HG03064 (cell line): ENCODE measurements at regions not wholly inside any gene's neighbourhood (a gene's known extent, or its start where the extent isn't known, plus 50 kb on each side); places are given as distances from the start of the nearest gene placed in this dataset.
"Not testable (repeated sequence)": the region's sequence is repeated elsewhere in the genome, so short reads cannot be mapped to it uniquely, and the experiment has no call there.

Source experiments
- ATAC-seq: cut with Tn5 transposase; IDR thresholded peaks from one replicate; pipeline ENCODE4 v1.9.1; 2021; ENCODE audit warnings: low read depth; ENCODE audit not compliant: unreplicated experiment

DNA sequence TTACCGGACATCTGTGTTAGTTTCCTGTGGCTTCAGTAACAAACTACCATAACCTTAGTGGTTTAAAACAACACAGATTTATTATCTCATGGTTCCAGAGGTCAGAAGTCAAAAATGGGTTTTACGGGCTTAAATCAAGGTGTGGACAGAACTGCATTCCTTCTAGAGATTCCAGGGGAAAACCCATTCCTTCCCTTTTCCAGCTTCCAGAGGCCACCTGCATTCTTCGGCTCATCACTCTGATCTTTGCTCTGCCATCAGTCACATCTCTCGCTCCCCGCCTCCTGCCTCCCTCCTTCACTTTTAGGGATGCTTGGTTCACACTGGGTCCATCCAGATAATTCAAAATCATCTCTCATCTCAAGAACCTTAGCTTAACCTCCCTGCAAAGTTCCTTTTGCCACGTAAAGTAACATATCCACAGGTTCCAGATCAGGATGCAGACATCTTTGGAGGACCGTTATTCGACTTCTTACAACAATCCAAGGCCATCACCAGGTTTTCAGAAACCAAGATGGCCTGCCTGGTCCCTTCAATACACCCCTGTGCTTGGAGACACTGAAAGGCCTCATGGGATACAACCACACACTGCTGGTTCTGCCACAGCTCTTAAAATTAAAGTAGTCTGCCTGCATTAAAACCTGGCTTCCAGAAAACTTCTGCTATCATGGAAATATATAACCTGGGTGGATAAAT is 225.9 kb upstream of the MYO3A start:
- ATAC-seq: no peak

DNA sequence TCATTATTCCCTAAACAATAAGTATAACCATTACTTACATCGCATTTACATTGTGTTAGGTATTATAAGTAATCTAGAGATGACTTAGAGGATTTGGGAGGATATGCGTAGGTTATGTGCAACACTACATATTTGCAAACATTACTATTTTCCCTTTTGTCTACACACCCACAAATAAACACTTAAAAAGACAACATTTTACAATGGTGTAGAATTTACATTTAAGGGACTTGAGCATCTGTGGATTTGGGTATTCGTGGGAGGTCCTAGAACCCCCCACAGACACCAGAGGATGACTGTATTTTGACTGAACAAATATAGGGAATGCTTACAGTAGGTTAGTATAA is 220.2 kb upstream of the MYO3A start:
- ATAC-seq: no peak

DNA sequence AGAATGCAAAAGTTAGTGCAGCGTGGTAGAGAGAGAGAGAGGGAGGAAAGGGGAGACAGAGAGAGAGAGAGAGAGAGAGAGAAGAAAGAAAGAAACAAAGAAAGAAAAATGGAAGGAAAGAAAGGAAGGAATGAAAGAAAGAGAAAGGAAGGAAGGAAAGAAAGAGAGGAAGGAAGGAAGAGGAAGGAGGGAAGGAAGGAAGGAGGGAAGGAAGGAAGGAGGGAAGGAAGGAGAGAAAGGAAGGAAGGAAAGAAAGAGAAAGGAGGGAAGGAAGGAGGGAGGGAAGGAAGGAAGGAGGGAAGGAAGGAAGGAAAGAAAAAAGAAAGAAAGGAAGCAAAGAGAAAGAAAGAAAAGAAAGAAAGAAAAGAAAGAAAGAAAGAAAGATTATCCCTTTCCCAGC is 209.8 kb upstream of the MYO3A start:
- ATAC-seq: no peak

DNA sequence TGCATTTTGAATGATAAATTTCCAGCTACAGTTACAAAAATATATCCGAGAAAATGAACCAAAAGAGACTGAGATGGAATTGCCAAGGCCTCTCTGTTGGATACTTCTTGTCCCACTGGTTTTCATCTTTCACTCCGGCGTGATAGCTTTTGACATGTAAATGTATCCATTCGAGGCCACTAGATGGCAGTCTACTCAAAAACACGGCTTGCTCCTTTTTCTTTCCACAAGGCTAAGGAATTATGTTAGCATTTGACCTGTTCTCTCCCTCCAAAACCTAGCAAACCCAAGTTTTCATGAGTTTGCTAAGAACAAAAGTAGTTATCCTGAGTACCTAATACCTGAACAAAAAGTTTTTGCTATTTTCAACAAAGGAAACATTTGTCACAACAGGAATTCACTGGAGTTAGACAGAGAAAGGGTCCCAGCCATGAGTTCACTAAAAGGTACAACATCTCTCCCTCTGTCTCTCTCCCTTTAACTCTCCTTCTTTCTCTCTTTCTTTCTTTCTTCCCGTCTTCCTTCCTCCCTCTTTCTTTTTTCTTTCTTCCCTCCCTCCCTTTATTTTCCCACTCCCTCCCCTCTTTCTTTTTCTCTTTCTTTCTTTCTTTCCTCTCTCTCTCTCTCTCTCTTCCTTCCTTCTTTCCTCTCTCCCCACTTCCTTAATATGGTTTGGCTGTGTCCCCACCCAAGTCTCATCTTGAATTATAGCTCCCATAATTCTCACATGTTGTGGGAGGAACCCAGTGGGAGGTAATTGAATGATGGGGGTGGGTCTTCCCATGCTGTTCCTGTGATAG is 207.9 kb upstream of the MYO3A start:
- ATAC-seq: peak; percentile 69

DNA sequence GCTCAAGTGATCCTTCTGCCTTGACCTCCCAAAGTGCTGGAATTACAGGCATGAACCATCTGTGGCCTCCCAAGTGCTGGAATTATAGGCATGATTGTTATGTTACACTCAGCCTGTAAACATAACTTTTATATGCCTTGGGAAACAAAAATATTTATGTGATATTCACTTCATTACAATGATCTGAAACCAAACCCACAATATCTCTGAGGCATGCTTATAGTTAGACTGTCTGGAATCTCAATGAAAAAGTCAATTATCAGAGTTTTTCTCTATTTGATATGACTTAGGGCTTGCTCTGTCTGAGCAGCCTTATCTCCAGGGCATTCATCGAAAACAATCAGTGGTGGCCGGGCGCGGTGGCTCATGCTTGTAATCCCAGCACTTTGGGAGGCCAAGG is 195.3 kb upstream of the MYO3A start:
- no peak for ATAC-seq

DNA sequence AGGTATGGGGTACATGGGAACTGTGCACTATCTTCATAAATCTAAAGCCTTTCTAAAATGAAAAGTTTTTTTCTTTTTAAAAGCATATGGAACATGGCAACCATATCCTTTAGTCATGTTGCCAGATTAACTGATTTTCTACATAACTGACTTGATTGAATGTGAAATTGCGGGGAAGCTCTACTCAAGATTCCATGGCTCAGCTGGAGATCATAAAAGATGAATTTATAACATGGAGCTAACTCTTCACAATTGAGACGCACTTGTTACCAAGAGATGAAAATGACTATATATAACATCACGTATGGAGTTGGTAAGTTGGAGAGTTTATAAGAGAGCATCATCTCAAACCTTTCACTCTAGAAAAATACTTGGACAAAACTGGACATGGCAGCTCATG is 190.2 kb upstream of the MYO3A start:
- no peak for ATAC-seq

DNA sequence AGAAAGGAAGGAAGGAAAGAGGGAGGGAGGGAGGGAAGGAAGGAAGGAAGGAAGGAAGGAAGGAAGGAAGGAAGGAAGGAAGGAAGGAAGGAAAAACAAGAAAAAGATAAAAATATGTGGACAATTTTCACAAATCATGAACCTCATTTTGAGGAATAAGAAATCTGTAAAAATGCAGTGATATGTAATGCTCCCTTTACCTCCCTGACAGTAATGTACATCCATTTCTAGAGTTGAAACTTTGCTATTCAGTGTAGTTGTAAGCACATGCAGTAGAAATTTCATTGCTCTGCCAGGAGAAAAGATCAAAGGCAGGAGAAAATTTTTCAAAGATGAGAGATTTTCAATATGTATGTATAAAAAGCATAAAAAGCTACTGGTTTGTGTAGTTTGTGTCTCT is 189.5 kb upstream of the MYO3A start:
- no peak for ATAC-seq

DNA sequence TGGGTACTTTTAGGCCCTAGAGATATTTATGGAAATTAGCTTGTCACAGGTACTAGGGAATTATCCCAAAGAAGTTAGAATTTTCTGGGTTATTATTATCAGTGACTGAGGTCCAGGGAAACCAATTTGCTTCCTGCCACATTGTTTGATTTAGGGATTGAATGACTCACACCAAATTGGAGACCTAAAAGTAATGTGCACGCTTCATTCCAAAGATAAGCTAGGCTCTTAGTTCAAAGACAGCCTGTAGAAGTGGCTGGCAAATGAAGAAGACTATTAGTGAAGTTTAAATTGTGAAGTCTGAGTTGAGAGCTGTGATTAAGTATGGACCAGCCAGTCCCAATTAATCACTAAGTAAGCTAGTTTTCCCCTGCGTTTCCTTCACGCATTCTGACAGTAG is 188.1 kb upstream of the MYO3A start:
- ATAC-seq: no peak

DNA sequence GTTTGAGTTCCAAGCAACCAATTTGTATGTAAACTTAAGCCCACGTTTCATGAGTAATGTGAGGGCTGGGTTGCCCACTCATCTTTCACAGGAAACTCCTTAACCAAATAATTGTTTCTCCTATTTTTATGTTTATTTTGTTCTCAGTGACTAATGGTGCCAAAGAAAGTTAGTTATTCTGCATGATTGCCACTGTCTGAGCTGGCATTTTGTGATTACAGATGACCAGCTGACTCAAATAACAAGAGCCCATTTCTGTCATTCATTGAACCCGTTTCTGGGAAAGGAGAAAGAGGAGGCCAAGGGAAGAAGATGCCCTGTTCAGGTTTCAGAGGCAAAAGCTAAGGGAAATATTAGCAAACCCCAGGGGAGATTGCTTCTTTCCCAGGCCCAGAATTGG is 186.9 kb upstream of the MYO3A start:
- ATAC-seq: no peak

DNA sequence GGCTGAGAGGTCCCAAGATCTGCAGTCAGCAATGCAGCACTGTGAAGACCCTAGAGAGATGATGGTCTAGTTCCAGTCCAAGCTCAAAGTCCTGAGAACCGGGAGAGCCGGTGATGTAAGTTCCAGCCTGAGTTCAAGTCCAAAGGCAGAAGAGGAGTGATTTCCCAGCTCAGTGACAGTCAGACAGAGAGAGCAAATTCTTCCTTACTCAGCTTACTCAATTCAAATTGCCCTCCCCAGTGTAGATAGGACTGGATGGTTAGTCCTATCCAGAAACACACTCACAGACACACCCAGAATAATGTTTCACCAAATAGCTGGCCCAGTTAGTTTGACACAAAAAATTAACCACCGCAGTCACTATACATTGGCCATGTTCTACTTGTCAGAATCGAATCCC is 185.5 kb upstream of the MYO3A start:
- ATAC-seq: no peak

DNA sequence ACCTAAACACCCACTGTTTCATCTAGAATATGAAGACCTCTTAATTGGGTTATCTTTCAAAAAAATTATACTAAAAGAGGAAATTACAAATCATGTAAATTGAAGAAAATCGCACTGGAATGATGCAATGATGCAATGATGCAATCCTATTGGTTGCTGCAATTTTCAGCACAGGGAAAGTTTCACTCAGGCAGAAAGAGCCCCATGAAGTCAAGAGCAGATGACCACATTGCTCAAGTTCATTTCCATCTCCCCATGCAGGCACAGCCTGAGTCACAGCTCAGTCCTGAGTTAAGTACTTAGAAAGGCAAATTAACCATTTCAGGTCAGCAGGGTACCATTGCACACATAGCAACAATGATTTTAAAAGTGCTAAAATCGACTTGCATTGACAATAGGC is 180.3 kb upstream of the MYO3A start:
- ATAC-seq: no peak

DNA sequence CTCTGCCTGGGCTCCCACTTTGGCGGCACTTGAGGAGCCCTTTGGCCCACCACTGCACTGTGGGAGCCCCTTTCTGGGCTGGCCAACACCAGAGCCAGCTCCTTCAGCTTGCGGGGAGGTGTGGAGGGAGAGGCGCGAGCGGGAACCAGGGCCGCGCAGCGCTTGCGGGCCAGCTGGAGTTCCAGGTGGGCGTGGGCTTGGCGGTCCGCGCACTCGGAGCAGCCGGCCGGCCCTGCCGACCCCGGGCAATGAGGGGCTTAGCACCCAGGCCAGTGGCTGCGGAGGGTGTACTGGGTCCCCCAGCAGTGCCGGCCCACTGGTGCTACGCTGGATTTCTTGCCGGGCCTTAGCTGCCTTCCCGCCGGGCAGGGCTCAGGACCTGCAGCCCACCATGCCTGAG is 178.2 kb upstream of the MYO3A start:
- not testable (repeated sequence) for ATAC-seq

DNA sequence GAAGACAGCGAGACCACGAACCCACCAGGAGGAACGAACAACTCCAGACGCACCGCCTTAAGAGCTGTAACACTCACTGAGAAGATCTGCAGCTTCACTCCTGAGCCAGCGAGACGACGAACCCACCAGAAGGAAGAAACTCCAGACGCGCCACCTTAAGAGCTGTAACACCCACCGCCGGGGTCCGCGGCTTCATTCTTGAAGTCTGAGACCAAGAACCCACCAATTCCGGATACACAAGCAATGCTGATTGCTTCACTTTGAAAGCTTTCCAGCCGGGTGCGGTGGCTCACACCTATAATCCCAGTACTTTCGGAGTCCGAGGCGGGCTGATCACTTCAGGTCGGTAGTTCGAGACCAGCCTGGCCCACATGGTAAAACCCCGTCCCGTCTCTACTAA is 177.2 kb upstream of the MYO3A start:
- no peak for ATAC-seq

DNA sequence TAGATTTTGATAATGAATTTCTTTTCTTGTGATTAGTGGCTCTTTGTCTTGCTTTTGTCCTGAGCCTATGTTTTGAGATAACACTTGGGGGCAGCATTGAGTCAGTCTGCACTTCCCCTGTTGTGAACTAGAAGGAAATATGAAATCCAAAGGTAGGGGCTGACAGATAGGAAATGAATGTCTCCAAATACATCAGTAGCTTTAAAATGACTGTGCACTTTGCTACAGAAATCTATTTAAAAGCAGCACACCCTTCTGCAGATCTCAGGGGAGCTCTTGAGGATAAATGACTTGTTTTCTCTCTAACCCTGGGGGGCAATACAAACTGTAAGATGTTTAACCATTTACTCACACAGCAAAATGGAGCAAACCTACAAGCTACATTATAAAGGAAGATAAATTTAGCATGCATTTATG is 176.0 kb upstream of the MYO3A start:
- no peak for ATAC-seq

DNA sequence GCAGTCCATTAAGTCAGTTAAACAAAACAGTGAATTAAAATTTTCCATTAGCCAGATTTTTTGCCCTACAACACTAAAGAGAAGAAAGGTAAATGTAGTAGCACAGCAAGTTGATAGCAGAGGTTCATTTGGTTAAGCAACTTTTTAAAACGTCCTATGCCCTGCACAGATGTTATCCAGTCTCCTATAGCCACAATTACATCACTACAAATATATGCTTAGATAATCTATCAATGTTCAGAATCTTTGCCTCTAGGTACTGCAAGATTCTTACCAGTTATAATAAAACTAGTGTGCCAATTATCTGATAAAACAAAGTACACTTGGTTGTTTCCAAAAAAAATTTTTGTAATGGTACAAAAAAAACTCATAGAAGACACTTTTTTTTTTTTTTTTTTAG is 175.5 kb upstream of the MYO3A start:
- ATAC-seq: no peak

DNA sequence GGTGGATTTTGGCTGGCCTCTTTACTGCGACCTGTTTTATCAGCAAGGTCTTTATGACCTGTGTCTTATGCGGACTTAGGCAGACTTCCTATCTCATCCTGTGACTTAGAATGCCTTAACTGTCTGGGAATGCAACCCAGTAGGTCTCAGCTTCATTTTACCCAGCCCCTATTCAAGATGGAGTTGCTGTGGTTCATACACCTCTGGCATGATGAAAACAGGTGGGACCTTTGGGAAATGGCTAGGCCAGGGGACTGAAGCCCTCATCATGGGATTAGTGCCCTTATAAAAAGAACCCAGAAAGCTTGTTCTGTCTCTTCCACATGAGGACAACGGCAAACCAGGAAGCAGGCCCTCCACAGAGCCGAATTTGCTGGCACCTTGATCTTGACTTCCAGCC is 172.1 kb upstream of the MYO3A start:
- ATAC-seq: no peak

DNA sequence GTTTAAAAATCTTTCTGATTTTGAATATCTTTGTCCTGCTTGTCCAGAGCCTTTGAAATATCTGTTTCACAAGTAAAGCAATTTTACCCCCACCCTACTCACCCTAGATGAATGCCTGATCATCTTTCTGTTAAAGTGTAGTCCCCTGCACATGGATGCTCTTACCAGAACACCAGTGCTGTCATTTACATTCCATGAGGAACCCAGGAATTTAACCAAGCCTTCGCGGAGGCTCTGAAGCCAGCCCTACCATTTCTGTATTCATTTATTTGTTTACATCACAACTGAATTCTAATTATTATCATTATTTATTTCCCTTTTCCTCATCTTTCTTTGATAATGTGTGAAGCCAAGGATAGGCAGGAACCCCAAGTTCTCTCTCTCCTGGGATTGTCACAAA is 167.8 kb upstream of the MYO3A start:
- no peak for ATAC-seq

DNA sequence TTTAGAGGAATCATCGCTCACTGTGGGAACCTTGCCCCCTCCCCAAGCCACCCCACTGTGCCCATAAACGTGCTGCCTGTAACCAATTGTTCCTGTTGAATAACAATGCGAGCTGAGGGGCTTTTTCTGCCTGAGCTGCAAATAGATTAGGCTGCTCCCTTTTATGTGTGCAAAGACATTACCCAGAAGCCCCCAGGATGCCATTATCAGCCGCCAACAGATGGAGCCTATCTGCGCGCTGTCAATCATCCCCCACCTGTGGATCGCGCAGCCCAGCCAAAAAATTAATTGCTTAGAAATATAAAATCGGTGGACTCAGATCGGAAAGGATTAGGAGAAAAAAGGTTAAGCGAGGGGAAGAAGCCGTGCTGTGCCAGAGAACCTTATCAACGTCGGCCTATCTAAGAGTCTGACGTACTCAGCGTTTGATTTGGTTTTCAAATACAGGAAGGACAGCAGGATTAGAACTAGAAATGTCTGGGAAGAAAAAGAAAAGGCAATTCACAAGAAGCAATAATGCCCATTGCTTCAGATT is 167.3 kb upstream of the MYO3A start:
- no peak for ATAC-seq

DNA sequence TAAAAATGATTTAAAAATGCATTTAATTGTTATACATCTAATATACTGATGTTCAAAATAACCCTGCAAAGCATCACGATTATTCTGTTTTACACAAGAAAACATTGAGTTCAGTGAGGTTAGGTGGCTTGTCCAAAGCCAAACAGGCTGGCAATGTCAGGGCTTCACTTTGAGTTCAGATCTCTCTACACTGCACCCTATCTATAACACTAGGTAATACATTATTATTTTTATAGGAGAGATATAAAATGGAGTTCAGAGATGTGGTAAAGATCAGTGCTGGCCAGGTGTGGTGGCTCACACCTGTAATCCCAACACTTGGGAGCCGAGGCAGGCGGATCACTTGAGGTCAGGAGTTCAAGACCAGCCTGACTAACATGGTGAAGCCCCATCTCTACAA is 165.9 kb upstream of the MYO3A start:
- ATAC-seq: no peak

DNA sequence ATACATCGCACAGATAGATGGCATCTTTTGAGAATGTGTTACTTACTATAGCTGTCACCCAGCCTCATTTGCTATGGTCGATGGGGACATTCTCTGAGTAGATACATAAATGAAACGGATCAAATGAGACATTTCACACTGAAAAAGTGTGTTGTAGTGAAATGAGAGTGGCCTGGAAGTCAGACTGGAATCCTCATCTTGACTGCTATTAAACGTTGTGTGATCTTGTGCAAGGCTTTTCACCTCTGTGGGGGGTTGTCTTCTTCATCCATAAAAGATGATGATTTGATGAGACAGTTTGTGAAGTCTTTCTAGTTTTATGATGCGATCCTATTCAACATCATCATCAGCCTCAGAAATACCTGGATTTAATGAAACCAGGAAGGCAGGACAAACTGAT is 155.4 kb upstream of the MYO3A start:
- no peak for ATAC-seq

DNA sequence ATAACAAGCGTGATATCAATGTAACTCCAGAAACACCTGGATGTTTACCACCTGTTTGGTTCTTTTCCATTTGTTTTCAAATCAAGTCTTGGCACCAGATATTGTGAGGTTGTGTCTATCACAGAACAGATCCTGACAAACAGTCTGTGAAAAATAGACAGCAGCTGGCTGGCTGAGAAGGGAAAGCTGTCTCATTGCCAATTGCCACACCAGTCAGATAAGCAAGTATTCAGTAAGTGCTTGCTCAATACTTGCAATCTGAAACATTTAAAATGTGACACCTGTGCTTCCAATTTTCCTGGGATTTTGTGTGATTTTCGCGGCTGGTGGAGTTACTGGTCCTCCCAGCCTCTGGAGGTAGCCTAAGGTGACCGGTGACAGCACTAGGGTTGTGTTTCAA is 147.9 kb upstream of the MYO3A start:
- no peak for ATAC-seq

DNA sequence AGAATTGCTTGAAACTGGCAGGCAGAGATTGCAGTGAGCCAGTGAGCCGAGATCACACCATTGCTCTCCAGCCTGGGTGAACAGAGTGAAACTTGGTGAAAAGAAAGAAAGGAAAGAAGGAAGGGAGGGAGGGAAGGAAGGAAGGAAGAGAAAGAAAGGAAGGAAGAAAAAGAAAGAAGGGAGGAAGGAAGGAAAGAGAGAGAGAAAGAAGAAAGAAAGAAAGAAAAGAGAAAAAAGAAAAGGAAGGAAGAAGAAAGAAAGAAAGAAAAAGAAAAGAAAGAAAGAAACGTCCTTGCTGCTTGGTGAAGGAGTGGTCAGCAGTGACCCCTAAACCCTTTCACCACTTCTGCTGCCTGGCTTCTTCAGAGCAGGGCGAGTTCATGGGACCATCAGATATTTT is 147.1 kb upstream of the MYO3A start:
- ATAC-seq: no peak
